A172 (cell line): ENCODE measurements at regions not wholly inside any gene's neighbourhood (a gene's known extent, or its start where the extent isn't known, plus 50 kb on each side); places are given as distances from the start of the nearest gene placed in this dataset.

Experiments used
- DNase-seq: peaks from one replicate; pipeline ENCODE4 v3.0.0-alpha.2; 2015; ENCODE audit warnings: low spot score

DNA sequence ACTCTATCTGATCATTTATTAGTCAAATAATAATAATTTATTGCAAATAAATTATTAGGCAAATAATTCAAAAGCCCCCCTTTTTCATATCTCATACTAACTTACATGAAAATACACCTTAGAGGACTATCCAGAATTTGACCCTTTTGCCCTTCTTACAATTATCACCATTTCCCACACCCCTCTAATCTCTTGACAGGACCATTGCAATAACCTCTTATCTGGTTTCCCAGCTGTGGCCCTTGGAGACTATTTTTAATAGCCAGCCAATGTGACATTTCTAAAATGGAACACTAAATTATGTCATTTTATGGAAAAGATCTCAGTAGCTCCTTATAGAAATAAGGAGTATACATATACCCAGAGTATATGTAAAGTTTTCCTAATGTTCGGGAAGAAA, 588.4 kb upstream of the COX7C start:
- DNase-seq = no peak

DNA sequence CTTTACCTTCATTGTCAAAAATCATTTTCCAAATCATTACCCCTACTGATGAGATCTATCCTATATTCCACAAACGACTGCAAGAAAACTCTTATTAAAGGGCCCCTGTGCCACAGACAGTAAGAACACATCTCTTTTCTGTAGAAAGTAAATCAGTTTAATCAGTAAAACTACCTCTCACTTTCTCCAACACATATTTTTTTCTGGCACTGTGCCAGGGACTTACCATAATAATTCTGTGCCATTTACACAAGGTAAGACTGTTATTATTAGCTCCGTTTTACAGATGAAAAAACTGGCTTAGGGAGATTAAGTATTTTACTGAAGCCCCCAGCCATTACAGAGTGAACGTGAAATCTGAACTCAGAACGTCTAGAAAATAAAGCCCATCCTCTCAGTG, 587.0 kb upstream of the COX7C start:
- no peak for DNase-seq

DNA sequence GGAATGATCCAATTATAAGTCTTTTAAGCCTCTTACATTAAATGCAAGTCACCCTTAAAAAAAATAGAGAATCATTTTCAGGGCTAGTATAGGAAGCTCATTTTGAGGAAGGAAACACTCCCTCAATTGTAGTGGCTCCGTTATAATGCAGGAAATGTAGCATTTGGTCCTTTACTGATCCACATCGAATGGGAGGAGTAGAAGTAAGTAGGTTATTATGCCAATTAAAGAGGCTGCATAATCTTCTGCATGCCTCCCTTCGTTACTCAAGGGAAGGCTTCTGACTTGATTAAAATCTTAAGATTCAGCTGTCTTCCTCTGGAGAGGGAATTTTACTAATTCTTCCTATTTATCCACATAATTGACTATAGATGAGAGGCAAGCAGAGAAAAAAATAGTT, 579.2 kb upstream of the COX7C start:
- DNase-seq = no peak

DNA sequence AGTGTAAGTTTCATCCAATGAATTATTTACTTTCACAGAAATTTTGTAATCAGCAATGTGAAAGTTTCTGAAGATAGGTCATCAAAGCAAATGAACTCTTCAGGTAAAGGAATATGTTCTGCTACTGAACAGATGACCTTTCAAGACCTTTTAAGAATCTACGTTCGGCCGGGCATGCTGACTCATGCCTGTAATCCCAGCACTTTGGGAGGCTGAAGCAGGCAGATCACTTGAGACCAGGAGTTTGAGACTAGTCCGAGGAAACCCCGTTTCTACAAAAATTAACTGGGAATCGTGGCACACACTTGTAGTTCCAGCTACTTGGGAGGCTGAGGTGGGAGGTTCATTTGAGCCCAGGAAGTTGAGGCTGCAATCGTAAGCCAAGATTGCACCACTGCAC, 578.4 kb upstream of the COX7C start:
- DNase-seq = no peak

DNA sequence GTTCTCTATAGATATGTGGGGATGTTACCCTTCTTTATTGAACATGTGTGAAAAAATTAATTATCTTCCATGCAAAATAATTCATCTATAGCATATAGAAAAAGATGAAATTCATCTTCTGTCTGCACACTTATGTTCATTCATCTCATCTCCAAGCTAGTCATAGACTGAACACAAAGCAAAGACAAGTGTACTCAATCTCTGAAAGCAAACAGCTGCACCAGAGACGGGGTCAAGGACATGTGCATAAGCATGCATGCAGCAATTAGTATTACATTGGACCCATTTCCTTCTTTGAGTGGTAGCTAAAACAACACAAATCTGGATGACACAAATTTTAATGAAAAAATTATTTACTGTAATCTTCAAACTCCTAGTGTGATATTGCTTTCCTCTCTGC, 547.0 kb upstream of the COX7C start:
- DNase-seq = no peak

DNA sequence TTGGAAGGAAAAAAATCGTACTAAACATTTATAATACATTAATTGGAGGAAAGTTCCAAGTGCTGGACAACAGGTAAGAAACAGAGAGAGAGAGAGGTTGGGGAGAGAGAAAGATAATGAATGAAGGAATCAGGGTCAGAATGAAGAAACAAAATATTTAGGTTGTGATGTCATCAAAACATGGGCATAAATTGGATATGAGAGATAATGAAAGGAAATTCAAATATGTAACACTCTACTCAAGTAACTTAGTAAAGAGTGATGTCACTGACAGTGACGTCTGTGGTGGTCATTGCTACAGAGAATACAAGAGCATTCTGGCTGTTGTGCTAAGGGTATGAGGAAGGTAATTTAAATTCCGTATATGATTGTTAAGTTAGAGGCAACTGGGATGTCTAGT, 543.4 kb upstream of the COX7C start:
- no peak for DNase-seq

DNA sequence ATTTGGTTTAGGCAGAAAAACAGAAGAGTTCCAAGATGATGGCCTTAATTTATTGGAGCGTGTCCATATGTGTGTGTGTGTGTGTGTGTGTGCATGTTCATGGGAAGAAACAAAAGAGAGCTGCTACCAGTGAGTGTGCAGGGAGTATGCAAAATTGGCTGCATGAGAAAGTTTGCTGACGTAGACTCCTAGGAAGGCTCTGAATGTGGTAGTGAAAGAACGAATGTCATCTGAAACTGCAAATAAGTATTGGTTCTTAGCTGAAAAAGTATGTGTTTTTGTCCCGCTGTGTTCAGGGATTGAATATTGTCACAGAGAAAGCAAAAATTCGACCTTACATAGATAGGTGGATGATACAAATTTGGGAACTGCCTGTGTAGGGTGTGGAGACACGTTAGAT, 542.6 kb upstream of the COX7C start:
- no peak for DNase-seq

DNA sequence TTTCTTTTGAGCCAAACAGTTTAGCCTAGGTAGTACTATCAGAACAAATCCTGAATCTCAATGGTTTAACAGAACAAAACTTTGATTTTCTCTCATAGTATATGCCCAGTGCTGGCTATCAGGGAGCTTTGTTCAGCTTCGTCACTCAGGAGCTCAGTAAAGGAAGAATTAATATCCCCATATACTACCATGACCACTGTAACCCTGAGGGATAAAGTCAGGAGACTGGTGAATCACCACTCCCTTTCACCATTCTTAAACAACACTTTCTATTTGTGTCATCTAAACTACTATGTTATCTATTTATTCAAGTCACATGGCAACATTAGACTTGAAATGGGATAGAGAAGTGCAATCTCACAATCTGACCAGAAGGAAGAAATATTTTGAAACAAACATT, 522.6 kb upstream of the COX7C start:
- DNase-seq = no peak

DNA sequence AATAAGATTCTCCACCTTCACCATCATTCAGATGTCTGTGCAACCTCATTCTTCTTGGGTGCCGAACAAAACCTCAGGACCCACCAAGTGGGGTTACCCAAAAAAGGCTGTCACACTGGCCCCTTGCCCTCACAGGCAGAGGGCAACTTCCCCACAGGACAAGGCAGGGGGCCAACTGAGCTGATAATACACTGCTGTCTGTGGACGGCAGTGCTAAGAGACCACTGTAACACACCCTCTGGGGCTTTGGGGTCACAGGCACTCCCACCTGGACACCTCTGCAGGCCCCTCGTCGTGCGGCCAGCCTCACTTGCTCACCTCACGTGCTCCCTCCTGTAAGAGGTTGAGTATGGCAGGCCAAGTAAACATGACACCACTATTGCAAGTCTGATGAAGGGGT, 515.8 kb upstream of the COX7C start:
- no peak for DNase-seq

DNA sequence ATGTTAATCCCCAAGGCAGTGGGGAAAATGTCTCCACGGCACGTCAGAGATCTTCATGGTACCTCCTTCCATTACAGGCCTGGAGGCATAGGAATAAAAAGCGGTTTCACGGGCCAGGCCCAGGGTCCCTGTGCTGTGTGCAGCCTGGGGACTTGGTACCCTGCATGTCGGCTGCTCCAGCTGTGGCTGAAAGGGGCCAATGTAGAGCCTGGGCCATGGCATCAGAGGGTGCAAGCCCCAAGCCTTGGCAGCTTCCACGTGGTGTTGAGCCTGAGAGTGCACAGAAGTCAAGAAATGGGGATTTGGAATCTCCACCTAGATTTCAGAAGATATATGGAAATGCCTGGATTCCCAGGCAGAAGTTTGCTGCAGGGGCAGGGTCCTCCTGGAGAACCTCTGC, 508.9 kb upstream of the COX7C start:
- DNase-seq = no peak

DNA sequence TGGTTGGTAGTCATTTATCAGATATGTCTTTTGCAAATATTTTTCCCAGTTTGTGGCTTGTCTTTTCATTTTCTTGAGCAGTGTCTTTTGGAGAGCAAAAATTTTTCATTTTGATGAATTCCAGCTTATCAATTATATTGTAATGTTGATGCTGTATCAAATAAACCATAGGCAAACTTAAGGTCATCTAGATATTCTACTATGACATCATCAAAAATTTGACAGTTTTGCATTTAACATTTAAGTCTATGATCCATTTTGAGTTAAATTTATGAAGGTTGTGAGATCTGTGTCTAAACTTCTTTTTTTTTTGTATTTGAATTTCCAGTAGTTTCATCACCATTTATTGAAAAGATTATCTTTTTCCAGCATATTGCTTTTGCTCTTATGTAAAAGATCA, 505.5 kb upstream of the COX7C start:
- DNase-seq = no peak

DNA sequence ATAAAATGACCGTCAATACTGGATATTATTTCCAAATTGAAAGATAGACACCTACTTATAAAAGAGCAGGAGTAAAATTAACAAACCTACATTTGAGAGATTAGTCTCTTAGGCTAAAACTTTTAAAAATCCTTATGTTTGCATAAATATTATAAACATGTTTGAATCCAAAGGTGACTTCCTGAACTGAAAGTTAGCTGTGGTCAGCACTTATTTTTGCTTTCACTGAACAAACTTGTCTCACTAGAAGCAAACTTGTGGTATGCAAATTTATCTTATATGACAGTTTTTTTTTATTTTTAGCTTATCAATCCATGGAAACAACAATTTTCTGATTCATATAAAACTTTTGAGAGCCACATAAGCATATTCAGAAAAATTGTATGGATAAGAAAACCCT, 502.6 kb upstream of the COX7C start:
- DNase-seq = no peak

DNA sequence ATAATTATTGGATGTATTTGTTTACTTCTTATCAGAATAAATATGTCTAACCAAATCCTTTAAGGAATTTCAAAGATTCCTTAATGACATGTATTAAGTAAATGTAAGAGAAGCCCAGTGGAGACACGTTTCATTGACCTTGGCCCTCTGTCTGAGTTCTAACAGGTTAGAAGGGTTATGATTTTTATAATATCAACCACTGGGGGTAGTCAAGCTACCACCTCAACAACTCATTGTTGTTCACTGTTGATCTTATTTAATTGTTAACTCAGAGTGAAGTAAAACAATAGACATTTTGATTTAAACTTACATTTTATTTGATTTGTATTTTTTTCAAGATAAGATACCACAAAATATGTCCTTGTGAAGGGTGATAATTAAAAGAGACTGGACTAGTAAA, 499.2 kb upstream of the COX7C start:
- DNase-seq = no peak

DNA sequence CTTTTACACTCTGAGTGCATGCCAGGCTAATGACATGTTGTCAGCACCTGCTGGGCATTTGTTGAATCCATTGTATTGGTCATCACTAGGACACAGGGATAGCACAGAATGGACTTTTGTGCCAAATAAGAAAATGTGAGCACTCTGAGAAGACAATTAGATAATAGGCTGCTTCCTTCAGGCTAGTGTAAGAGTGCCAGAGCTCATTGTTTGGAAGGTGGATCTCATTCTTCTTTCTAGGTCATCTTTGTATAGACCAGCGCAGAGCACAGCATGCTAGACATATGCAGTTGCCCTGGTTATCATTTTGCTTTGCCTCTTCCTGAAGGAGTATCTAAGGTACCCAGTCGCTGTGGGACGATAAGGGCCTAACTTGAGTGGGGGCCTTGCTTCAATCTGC, 493.4 kb upstream of the COX7C start:
- DNase-seq = no peak

DNA sequence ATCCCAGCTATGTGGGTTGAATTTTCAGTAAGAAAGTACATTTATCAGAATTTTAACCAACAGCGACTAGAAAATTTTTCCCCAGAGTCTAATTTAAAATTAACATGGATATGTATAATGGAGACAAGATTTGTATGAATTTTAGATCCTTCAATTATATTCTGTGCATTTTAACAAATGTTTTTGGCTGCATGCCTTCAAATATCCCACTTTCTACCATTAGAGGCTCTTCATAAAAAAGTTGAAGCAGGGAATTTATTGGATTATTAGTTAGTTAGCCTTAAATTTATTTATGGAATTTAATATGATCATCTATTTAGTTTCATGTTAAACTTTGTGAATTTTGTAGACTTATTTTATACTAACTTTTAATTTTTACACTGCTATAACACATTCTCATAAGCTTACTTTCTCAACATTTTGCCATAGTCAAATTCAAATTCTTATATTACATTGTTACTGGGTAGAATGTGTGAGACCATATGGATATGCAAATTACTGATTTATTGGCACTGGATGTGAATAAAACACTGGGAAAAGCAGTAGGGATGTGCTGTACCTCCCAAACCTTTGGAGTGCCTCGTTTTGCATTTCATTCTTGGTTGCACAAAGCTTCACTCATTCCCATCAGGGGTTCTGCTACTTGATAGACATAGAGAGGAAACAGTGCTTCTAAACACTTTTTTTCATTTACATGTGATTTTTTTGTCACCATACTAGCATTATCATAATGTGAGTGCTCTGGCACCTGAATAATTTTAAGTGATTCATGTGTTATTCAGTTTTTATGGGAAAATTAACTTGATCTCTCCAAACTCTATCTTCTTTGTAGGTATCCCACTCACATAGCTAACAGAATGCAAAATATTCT, 491.8 kb upstream of the COX7C start:
- DNase-seq = no peak

DNA sequence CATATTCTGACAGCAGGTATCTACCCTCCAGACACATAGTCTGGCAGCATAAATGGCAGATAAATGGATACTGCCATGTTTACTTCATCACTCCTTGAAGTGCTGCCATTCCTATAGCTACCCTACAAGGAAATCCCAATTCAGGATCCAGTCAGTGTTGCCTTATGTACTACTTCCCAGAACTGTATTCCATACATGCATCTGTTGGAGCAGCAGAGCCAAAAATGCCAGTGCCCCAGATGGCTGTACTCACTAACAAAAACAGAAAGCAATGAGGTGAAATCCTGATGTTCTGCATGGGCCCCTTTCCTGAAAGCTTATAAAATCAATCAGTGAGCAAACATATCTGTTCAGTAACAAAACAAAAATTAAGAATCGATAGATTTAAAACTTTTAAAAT, 490.0 kb upstream of the COX7C start:
- DNase-seq = no peak

DNA sequence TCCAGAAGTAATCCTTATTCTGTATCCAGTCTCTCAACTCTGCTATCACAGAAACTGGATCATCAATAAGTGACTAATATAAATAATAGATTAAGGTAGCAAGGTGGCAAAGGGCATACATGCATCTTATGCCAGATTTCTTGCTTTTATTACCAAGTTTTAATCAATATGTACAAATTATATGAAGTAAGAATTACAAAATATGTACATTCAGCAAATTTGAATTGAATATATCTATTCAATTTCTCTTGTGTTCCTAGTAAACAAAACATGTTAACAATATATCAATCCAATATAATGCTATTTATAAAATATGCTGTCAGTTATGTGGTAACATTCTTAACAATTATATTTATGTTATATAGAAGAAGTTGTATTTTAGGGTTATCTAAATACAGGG, 488.7 kb upstream of the COX7C start:
- DNase-seq = no peak

DNA sequence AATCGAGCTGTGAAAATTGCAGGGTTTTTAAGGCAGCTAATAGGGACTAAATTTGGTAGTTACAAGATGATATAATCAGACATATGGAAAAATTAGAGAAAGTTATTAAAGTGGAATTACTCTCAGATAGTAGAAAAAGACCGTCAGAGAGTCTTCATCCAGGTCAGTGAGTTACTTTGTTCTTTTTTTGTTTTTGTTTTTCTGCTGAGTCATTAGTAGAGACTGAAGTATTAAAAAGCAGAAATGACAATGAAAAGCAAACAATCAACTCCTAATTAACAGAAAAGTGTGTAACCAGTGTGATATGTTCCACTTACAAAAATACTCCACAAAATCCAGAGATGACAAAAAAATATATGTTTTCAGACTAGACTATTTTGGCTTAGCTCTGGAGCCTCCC, 480.4 kb upstream of the COX7C start:
- DNase-seq = no peak

DNA sequence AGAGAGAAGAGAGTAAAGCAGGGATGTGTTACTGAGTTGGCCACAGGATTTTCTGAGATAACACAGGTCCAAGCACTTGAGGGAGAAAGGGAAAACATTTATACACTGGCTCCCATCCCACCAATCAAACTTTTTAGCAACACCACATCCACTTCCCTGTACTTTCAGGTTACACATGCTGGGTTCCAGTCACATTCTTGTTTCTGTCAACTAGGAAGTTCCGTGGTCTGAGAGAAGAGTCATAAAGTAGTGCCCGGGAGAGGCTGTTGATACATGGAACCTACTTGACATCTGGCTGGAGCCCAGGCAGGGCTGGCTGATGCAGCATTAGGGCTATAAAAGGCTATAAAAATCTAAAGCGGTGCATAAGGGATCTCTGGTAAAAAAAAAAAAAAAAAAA, 473.9 kb upstream of the COX7C start:
- DNase-seq = no peak

DNA sequence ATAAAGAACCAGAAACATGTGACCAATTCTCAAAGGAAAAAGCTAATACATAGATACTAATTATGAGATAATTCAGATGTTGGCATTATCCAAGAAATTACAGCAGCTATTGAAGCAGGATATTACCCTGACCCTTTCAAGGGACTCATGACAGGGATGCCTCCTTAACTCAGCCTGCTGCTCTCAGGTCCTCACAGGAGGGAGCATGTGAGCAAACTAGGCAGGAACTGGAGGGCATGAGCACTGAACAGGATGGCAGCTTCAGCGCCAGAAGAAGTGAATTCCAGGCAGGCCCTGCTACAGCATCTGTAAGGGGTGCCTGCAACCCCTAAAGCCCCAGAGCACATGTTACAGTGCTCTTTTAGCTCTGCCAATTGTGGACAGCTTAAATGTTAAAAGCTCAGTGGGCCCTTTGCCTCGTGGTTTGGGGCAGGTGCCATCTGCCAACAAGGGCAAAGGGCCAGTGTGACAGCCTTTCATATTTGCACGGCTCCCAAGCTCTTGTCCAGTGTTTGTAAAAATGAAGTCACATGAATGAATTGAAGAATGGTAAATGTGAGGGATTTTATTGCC, 464.7 kb upstream of the COX7C start:
- DNase-seq = no peak

DNA sequence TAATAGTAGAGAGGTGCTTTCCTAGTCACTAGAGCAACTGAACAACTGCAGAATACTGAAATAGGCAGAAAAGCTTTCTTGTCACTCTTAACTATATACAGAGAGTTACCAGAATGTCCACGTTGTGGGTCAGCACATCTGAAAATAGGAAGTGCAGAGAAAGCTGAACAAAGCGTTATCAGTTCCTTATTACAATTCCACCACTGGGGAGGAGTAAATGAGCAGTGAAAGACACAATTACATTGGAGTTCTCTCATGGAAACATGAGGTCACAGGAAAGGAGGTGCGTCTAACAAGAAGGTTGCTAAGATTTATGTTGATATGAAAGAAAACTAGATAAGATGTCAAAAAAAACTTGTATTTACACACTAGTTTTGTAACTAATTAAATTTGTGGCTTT, 461.9 kb upstream of the COX7C start:
- no peak for DNase-seq

DNA sequence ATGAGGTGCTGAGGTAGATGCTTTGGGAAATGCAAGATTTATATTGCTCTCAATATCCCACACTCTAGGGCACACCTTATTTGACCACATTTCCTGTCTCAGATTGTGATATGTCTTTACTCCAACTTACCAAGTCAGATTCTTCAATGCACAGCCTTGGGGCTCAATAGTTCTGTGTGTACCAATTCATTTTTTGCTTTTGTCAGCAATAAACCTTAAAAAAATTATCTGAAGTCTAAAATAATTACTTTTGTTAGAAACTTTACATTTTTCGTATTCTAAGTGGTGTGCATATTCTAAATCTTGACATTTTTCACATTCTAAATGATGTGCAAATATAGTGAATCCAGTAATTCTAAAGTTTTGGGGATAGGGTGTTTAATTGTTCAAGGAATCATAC, 447.5 kb upstream of the COX7C start:
- no peak for DNase-seq

DNA sequence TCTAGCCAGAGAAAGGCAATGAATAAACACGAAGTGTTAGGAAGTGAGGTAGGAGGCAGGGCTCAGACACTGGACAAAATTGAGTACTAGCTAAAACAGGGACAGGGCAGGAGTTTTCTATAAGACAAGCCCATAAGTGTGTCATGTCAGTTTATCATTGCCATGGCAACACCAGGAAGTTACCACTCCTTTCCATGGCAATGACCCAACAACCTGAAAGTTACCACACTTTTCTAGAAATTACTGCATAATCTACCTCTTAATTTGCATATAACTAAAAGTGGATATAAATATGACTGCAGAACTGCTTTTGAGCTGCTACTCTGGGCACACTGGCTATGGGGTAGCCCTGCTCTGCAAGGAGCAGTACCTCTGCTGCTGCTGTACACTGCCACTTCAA, 442.5 kb upstream of the COX7C start:
- no peak for DNase-seq

DNA sequence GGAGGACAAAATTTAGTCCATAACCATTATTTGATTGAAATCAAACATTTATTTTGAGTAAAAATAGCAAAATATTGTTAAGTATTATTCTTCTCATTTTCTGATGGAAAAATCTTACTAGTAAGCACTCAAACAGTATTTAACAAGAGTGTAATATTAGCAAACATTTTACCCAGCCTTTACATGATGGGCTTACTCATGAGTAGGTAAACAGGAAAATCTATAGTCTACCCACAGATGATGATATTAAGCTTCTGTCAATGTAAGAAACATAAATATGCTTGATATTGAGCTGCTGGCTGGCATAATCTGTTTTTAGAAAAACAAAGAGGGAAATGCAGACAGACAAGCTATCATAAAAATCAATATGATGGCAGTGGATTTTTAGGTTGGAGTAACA, 418.5 kb upstream of the COX7C start:
- DNase-seq = no peak
